Lower leg skin (tissue), 3 donors: ENCODE measurements at regions not wholly inside any gene's neighbourhood (a gene's known extent, or its start where the extent isn't known, plus 50 kb on each side); places are given as distances from the start of the nearest gene placed in this dataset.

Experiments used
- POLR2A ChIP-seq, 2 donors: fragments of 450-650 bp; IDR thresholded peaks; one replicate each; pipeline ENCODE4 v1.6.1; 2016 to 2017; ENCODE audit warnings: antibody characterized with exemption in 2 of 2, mild to moderate bottlenecking in 1 of 2, moderate library complexity in 1 of 2
- TF ChIP-seq, protein P1 (sequence below), 3 donors: fragments of 450-650 bp; IDR thresholded peaks; one replicate each; pipeline ENCODE4 v1.5.1; 2016; ENCODE audit warnings: antibody characterized with exemption in 3 of 3, mild to moderate bottlenecking in 3 of 3, moderate library complexity in 2 of 3

DNA sequence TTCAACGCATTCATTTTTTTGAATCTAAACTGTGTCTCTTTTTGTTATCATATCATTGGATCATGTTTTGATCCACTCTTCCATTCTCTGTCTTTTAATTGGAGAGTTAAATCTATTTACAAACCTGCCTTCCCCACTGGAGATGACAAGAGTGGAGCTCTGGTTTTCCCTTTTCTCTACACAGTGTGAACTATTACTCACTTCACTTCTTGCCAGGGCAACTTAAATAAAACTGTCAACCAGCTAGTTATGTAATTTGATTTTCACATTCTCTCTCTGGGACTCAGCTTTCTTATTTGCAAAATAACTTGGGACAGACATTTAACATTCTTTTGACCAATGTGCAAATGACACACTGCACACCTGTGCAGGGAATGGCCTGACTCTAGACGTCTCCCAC is 230.8 kb upstream of the CST7 start:
- TF ChIP-seq, protein P1, sequence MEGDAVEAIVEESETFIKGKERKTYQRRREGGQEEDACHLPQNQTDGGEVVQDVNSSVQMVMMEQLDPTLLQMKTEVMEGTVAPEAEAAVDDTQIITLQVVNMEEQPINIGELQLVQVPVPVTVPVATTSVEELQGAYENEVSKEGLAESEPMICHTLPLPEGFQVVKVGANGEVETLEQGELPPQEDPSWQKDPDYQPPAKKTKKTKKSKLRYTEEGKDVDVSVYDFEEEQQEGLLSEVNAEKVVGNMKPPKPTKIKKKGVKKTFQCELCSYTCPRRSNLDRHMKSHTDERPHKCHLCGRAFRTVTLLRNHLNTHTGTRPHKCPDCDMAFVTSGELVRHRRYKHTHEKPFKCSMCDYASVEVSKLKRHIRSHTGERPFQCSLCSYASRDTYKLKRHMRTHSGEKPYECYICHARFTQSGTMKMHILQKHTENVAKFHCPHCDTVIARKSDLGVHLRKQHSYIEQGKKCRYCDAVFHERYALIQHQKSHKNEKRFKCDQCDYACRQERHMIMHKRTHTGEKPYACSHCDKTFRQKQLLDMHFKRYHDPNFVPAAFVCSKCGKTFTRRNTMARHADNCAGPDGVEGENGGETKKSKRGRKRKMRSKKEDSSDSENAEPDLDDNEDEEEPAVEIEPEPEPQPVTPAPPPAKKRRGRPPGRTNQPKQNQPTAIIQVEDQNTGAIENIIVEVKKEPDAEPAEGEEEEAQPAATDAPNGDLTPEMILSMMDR (IDR thresholded peaks at IDR 0.05) = no peak
- no peak for TF ChIP-seq POLR2A (IDR thresholded peaks at IDR 0.05)
